HepG2 (cell line): ENCODE measurements at regions not wholly inside any gene's neighbourhood (a gene's known extent, or its start where the extent isn't known, plus 50 kb on each side); places are given as distances from the start of the nearest gene placed in this dataset.

ENCODE experiments used
- ATAC-seq: fragments of 200-7000 bp; cut with Tn5 transposase; 3 replicates; pipeline ENCODE4 v1.9.1; 2020; ENCODE audit warnings: mild to moderate bottlenecking, moderate library complexity
- BruUV-seq: library from RNA; stranded (reverse); fragments of 400-500 nt; replicated peaks from 2 replicates; lab custom pipeline; 2021; lab: Mats Ljungman, UMichigan
- CTCF ChIA-PET: fragments of 300-600 bp; formaldehyde crosslinking; extraction: SDS; loops from one replicate; lab custom pipeline; 2021; ENCODE audit warnings: low total read pairs, inconsistent platforms, low intra/inter-chr PET ratio; lab: Yijun Ruan, JAX
- POLR2A ChIA-PET: fragments of 350-600 bp; sonication (Branson Sonifier 250); formaldehyde crosslinking; loops from one replicate; lab custom pipeline; 2020; ENCODE audit warnings: antibody characterized with exemption, inconsistent platforms; lab: Yijun Ruan, JAX
- DNase-seq: peaks from one replicate; pipeline ENCODE4 v3.0.0-alpha.2; 2015; ENCODE audit warnings: low spot score
- FAIRE-seq: peaks from 3 replicates; lab custom pipeline; 2011; peaks lifted over from hg19 to GRCh38; lab: Jason Lieb, UNC
- H2AFZ ChIP-seq: one replicate; pipeline ENCODE4 v1.6.1; 2011; ENCODE audit warnings: low read length, inconsistent platforms
- H3K27ac ChIP-seq: fragments of 300-600 bp; 3 replicates; pipeline ENCODE4 v1.8.0; 2011; ENCODE audit warnings: mixed run types, mild to moderate bottlenecking, mixed read lengths, low read length, inconsistent platforms; ENCODE audit not compliant: insufficient read depth; ENCODE audit errors: extremely low read length
- H3K27me3 ChIP-seq, 2 experiments: fragments of 200-600 bp in 1 of 2; 2 replicates in 1 of 2; 3 replicates in 1 of 2; pipeline versions ENCODE4 v1.6.0 to v1.8.0; 2011; ENCODE audit warnings: low read length in 2 of 2, mild to moderate bottlenecking in 2 of 2, moderate library complexity in 2 of 2, inconsistent platforms in 1 of 2; ENCODE audit not compliant: insufficient read depth in 2 of 2, control insufficient read depth in 1 of 2
- H3K36me3 ChIP-seq, 2 experiments: fragments of 200-600 bp in 1 of 2; replicated peaks in 1 of 2; 2 replicates in 1 of 2; 3 replicates in 1 of 2; pipeline versions ENCODE4 v1.5.1 to v1.8.0; 2011; ENCODE audit warnings: low read length in 2 of 2, inconsistent platforms in 1 of 2; ENCODE audit not compliant: insufficient read depth in 2 of 2, control insufficient read depth in 1 of 2
- H3K4me1 ChIP-seq: 2 replicates; pipeline ENCODE4 v1.5.1; 2012; ENCODE audit warnings: low read length, inconsistent platforms; ENCODE audit not compliant: insufficient read depth
- H3K4me2 ChIP-seq: 2 replicates; pipeline ENCODE4 v1.6.0; 2011; ENCODE audit warnings: low read depth, low read length, inconsistent platforms
- H3K4me3 ChIP-seq, 3 experiments: fragments of 200-600 bp in 1 of 3; sonication (generic), shearing (Covaris generic) in 1 of 3; replicated peaks in 1 of 3; 2 replicates each; pipeline ENCODE4 v1.5.1; 2011 to 2016; ENCODE audit warnings: low read length in 3 of 3, inconsistent platforms in 2 of 3, low read depth in 2 of 3, mild to moderate bottlenecking in 2 of 3, control low read depth in 1 of 3, mixed read lengths in 1 of 3; ENCODE audit not compliant: insufficient read depth in 1 of 3
- H3K79me2 ChIP-seq: one replicate; pipeline ENCODE4 v1.6.1; 2011; ENCODE audit warnings: low read length, inconsistent platforms; ENCODE audit not compliant: insufficient read depth
- H3K9ac ChIP-seq: 2 replicates; pipeline ENCODE4 v1.6.0; 2011; ENCODE audit warnings: mild to moderate bottlenecking, low read depth, low read length, inconsistent platforms; ENCODE audit not compliant: insufficient read depth
- H3K9me3 ChIP-seq: 2 replicates; pipeline ENCODE4 v1.5.1; 2012; ENCODE audit warnings: mild to moderate bottlenecking, low read length
- H4K20me1 ChIP-seq: 2 replicates; pipeline ENCODE4 v1.6.0; 2011; ENCODE audit warnings: inconsistent platforms, mild to moderate bottlenecking, low read length, moderate library complexity; ENCODE audit not compliant: insufficient read depth
- CHD4 ChIP-seq: fragments of 200-600 bp; sonication (generic); IDR thresholded peaks from 2 replicates; pipeline ENCODE4 v1.7.0; 2017; ENCODE audit warnings: mild to moderate bottlenecking, low read length, borderline replicate concordance
- FIP1L1 ChIP-seq: fragments of 200-400 bp; formaldehyde crosslinking; IDR thresholded peaks from 2 replicates; pipeline ENCODE4 v1.6.1; 2018; ENCODE audit warnings: low read depth, mild to moderate bottlenecking, low read length, moderate library complexity, borderline replicate concordance; ENCODE audit not compliant: insufficient read depth
- KMT2A ChIP-seq: sonication (generic); formaldehyde crosslinking; IDR thresholded peaks from 2 replicates; pipeline ENCODE4 v1.4.0; 2020; ENCODE audit warnings: missing genetic modification reagents
- MED13 ChIP-seq: sonication (generic); formaldehyde crosslinking; IDR thresholded peaks from 2 replicates; pipeline ENCODE4 v1.5.0; 2020; ENCODE audit warnings: missing genetic modification reagents
- MXD4 ChIP-seq: IDR thresholded peaks from 2 replicates; pipeline ENCODE4 v1.6.1; 2016; ENCODE audit warnings: mild to moderate bottlenecking, missing biosample characterization, missing genetic modification reagents
- NAIF1 ChIP-seq: sonication (generic); formaldehyde crosslinking; IDR thresholded peaks from 2 replicates; pipeline ENCODE4 v1.5.0; 2020; ENCODE audit warnings: mild to moderate bottlenecking, missing genetic modification reagents, borderline replicate concordance
- NRL ChIP-seq: sonication (generic); formaldehyde crosslinking; IDR thresholded peaks from 2 replicates; pipeline ENCODE4 v1.5.0; 2020; ENCODE audit warnings: missing genetic modification reagents, mild to moderate bottlenecking, moderate library complexity, borderline replicate concordance
- RELA ChIP-seq: sonication (generic); formaldehyde crosslinking; IDR thresholded peaks from 2 replicates; pipeline ENCODE4 v1.4.0; 2020; ENCODE audit warnings: missing genetic modification reagents
- SALL2 ChIP-seq: sonication (generic); formaldehyde crosslinking; IDR thresholded peaks from 2 replicates; pipeline ENCODE4 v1.8.1; 2023; ENCODE audit warnings: mild to moderate bottlenecking, missing genetic modification reagents, inconsistent platforms
- STAG1 ChIP-seq: sonication (generic); formaldehyde crosslinking; IDR thresholded peaks from 2 replicates; pipeline ENCODE4 v1.4.0; 2020; ENCODE audit warnings: missing genetic modification reagents
- TCF12 ChIP-seq, 2 experiments: fragments of 450-650 bp in 1 of 2; sonication (generic) in 1 of 2; formaldehyde crosslinking in 1 of 2; IDR thresholded peaks; 2 replicates each; pipeline versions ENCODE4 v1.6.1 to v1.8.0; 2017 to 2022; ENCODE audit warnings: antibody characterized with exemption in 1 of 2, mild to moderate bottlenecking in 1 of 2, missing genetic modification reagents in 1 of 2, moderate library complexity in 1 of 2
- ZKSCAN8 ChIP-seq: IDR thresholded peaks from 2 replicates; pipeline ENCODE4 v1.6.1; 2016; ENCODE audit warnings: borderline replicate concordance, missing genetic modification reagents, missing compliant biosample characterization
- ZNF382 ChIP-seq: sonication (generic); formaldehyde crosslinking; IDR thresholded peaks from 2 replicates; pipeline ENCODE4 v1.5.0; 2020; ENCODE audit warnings: missing genetic modification reagents, mild to moderate bottlenecking, borderline replicate concordance
- ZNF550 ChIP-seq: sonication (generic); formaldehyde crosslinking; IDR thresholded peaks from 2 replicates; pipeline ENCODE4 v1.4.0; 2020; ENCODE audit warnings: mild to moderate bottlenecking, missing genetic modification reagents, borderline replicate concordance
- in situ Hi-C: cut with HindIII; loops from 2 replicates; pipeline ENCODE4 v1.10.0; 2017; ENCODE audit warnings: low pct_unique_long_range_greater_than_20kb; ENCODE audit not compliant: extremely low pct_ligation_motif_present
- intact Hi-C: fragments of 100-400 bp; cut with micrococcal nuclease; formaldehyde crosslinking; loops from one replicate; pipeline ENCODE4 v1.10.0; 2022; ENCODE audit not compliant: unreplicated experiment
- TF ChIP-seq, protein P1 (sequence below): sonication (generic); formaldehyde crosslinking; IDR thresholded peaks from 2 replicates; pipeline ENCODE4 v1.5.1; 2020; ENCODE audit warnings: mild to moderate bottlenecking, missing genetic modification reagents, moderate library complexity
- TF ChIP-seq, protein P2 (sequence below): sonication (generic); formaldehyde crosslinking; IDR thresholded peaks from 2 replicates; pipeline ENCODE4 v1.5.0; 2020; ENCODE audit warnings: mild to moderate bottlenecking, low read depth, missing genetic modification reagents, borderline replicate concordance
- TF ChIP-seq, protein P3 (sequence below): IDR thresholded peaks from 2 replicates; pipeline ENCODE4 v1.6.1; 2016; ENCODE audit warnings: missing genetic modification reagents, missing compliant biosample characterization
- TF ChIP-seq, protein P4 (sequence below): sonication (generic); formaldehyde crosslinking; IDR thresholded peaks from 2 replicates; pipeline ENCODE4 v1.8.0; 2022; ENCODE audit warnings: mild to moderate bottlenecking, missing genetic modification reagents, moderate library complexity
- TF ChIP-seq, protein P5 (sequence below): sonication (generic); formaldehyde crosslinking; IDR thresholded peaks from 2 replicates; pipeline ENCODE4 v1.4.0; 2020; ENCODE audit warnings: mild to moderate bottlenecking, missing genetic modification reagents

DNA sequence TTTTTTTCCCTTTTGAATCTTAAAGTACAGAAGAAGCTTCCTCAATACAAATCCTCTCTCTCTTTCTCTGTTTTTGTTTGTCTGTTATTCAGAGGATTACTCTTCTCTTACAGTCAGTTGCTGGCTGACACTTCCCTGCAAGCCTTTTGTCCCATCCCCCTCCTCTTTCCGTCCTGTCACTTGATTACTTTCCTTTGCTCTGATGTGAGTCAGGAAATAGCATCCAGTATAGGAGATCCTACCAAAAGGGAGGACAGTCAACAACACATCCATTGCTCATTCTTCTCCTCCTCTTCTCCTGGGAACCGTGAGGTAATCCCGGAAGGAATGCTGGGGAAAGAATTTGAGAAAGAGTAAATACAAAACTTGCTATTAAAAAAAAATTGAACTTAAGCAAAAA is 79.3 kb upstream of the SCN7A start (continued):
- TF ChIP-seq, protein P1, sequence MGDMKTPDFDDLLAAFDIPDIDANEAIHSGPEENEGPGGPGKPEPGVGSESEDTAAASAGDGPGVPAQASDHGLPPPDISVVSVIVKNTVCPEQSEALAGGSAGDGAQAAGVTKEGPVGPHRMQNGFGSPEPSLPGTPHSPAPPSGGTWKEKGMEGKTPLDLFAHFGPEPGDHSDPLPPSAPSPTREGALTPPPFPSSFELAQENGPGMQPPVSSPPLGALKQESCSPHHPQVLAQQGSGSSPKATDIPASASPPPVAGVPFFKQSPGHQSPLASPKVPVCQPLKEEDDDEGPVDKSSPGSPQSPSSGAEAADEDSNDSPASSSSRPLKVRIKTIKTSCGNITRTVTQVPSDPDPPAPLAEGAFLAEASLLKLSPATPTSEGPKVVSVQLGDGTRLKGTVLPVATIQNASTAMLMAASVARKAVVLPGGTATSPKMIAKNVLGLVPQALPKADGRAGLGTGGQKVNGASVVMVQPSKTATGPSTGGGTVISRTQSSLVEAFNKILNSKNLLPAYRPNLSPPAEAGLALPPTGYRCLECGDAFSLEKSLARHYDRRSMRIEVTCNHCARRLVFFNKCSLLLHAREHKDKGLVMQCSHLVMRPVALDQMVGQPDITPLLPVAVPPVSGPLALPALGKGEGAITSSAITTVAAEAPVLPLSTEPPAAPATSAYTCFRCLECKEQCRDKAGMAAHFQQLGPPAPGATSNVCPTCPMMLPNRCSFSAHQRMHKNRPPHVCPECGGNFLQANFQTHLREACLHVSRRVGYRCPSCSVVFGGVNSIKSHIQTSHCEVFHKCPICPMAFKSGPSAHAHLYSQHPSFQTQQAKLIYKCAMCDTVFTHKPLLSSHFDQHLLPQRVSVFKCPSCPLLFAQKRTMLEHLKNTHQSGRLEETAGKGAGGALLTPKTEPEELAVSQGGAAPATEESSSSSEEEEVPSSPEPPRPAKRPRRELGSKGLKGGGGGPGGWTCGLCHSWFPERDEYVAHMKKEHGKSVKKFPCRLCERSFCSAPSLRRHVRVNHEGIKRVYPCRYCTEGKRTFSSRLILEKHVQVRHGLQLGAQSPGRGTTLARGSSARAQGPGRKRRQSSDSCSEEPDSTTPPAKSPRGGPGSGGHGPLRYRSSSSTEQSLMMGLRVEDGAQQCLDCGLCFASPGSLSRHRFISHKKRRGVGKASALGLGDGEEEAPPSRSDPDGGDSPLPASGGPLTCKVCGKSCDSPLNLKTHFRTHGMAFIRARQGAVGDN (CRISPR knock-in tag): no peak
- TF ChIP-seq ZNF550 (CRISPR knock-in tag): no peak
- no peak for TF ChIP-seq MXD4 (CRISPR knock-in tag)
- no peak for TF ChIP-seq NAIF1 (CRISPR knock-in tag)
- TF ChIP-seq ZKSCAN8 (CRISPR knock-in tag): no peak
- no peak for TF ChIP-seq SALL2 (CRISPR knock-in tag)

DNA sequence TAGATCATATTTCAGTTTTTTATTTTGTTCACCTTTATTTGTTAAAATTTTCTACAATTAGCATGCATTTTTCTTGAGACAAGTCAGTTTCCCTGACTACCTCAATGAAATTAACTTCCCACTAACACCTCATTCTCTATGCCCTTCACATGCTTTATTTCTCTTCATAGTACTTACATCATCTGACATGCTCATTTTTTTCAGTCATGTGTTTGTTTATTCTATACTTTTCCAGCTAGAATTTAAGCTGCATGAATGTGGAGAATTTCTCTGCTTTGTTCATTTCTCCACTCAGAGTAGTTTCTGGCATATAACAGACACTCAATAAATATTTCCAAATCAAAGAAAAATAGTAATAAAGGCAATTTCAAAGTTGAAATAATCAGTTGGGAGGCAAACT is 78.9 kb upstream of the SCN7A start:
- no peak overlapping the region for H3K27ac ChIP-seq
- TF ChIP-seq, protein P2, sequence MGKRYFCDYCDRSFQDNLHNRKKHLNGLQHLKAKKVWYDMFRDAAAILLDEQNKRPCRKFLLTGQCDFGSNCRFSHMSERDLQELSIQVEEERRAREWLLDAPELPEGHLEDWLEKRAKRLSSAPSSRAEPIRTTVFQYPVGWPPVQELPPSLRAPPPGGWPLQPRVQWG: no peak
- TF ChIP-seq NRL (CRISPR knock-in tag) (no peak), TCF12 (IDR thresholded peaks at IDR 0.05) (no peak), TCF12 (CRISPR knock-in tag; IDR thresholded peaks at IDR 0.05) (no peak), KMT2A (CRISPR knock-in tag) (no peak), ZNF382 (CRISPR knock-in tag) (no peak), FIP1L1 (no peak), MED13 (CRISPR knock-in tag) (no peak), CHD4 (no peak), STAG1 (CRISPR knock-in tag) (no peak), RELA (CRISPR knock-in tag) (no peak)
- TF ChIP-seq, protein P3, sequence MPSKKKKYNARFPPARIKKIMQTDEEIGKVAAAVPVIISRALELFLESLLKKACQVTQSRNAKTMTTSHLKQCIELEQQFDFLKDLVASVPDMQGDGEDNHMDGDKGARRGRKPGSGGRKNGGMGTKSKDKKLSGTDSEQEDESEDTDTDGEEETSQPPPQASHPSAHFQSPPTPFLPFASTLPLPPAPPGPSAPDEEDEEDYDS (CRISPR knock-in tag): no peak
- TF ChIP-seq, protein P4, sequence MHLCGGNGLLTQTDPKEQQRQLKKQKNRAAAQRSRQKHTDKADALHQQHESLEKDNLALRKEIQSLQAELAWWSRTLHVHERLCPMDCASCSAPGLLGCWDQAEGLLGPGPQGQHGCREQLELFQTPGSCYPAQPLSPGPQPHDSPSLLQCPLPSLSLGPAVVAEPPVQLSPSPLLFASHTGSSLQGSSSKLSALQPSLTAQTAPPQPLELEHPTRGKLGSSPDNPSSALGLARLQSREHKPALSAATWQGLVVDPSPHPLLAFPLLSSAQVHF: no peak
- TF ChIP-seq, protein P5, sequence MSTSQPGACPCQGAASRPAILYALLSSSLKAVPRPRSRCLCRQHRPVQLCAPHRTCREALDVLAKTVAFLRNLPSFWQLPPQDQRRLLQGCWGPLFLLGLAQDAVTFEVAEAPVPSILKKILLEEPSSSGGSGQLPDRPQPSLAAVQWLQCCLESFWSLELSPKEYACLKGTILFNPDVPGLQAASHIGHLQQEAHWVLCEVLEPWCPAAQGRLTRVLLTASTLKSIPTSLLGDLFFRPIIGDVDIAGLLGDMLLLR: no peak
- H4K20me1 ChIP-seq: no peaks in the 10 kb centered on the region
- DNase-seq (no peak), FAIRE-seq (no peak), ATAC-seq (no peak)
- H3K4me1 ChIP-seq: no peaks in the 10 kb centered on the region
- no peaks in the 10 kb centered on the region for H3K27me3 ChIP-seq
- no peak overlapping the region for H2AFZ ChIP-seq
- no peaks in the 10 kb centered on the region for H3K36me3 ChIP-seq
- intact Hi-C loops (no loop called here), in situ Hi-C loops (no loop called here)
- BruUV-seq: no TSS peak
- CTCF ChIA-PET: no interaction called here
- no peaks in the 10 kb centered on the region for H3K9me3 ChIP-seq
- no peaks in the 10 kb centered on the region for H3K79me2 ChIP-seq
- POLR2A ChIA-PET: no interaction called here
- no peak overlapping the region for H3K4me3 ChIP-seq
- no peak overlapping the region for H3K4me2 ChIP-seq
- H3K9ac ChIP-seq: no peak overlapping the region
